IPS-20b (cell line): ENCODE measurements at regions not wholly inside any gene's neighbourhood (a gene's known extent, or its start where the extent isn't known, plus 50 kb on each side); places are given as distances from the start of the nearest gene placed in this dataset.

ENCODE experiments used
- H3K27ac ChIP-seq: one replicate; pipeline ENCODE4 v1.5.1; 2013; ENCODE audit warnings: low read length
- H3K27me3 ChIP-seq: 2 replicates; pipeline ENCODE4 v1.6.1; 2013; ENCODE audit warnings: mild to moderate bottlenecking, low read length, inconsistent platforms; ENCODE audit not compliant: insufficient read depth
- H3K36me3 ChIP-seq: 2 replicates; pipeline ENCODE4 v1.6.1; 2013; ENCODE audit warnings: low read depth, mild to moderate bottlenecking, inconsistent platforms, low read length, moderate library complexity; ENCODE audit not compliant: insufficient read depth
- H3K4me1 ChIP-seq: 2 replicates; pipeline ENCODE4 v1.6.1; 2013; ENCODE audit warnings: mild to moderate bottlenecking, control low read depth, inconsistent platforms, low read length, moderate library complexity; ENCODE audit not compliant: insufficient read depth
- H3K4me3 ChIP-seq: 2 replicates; pipeline ENCODE4 v1.5.1; 2013; ENCODE audit warnings: mild to moderate bottlenecking, low read length, inconsistent platforms
- H3K9ac ChIP-seq: 2 replicates; pipeline ENCODE4 v1.6.1; 2013; ENCODE audit warnings: low read depth, mild to moderate bottlenecking, inconsistent platforms, low read length, moderate library complexity
- H3K9me3 ChIP-seq: 2 replicates; pipeline ENCODE4 v1.6.1; 2013; ENCODE audit warnings: mild to moderate bottlenecking, low read depth, low read length, inconsistent platforms; ENCODE audit not compliant: insufficient read depth

- no peaks in the 10 kb centered on the region for H3K9me3 ChIP-seq
- H3K9ac ChIP-seq, result no peak overlapping the region
- H3K4me1 ChIP-seq, result peaks cover 8% of the 10 kb centered on the region
- H3K27ac ChIP-seq, result no peak overlapping the region
- H3K4me3 ChIP-seq, result no peak overlapping the region
- H3K36me3 ChIP-seq, result no peaks in the 10 kb centered on the region
- H3K27me3 ChIP-seq, result no peaks in the 10 kb centered on the region
Observed at GRCh38 chr6:14934013-14934412, 311.9 kb upstream of the JARID2 start.

GRCh38 chr6:14934844-14935243 is 311.0 kb upstream of the JARID2 start:
- H3K27ac ChIP-seq, result no peak overlapping the region
- no peaks in the 10 kb centered on the region for H3K27me3 ChIP-seq
- peaks cover 8% of the 10 kb centered on the region for H3K4me1 ChIP-seq
- H3K9me3 ChIP-seq, result no peaks in the 10 kb centered on the region
- H3K9ac ChIP-seq, result no peak overlapping the region
- H3K36me3 ChIP-seq, result no peaks in the 10 kb centered on the region
- no peak overlapping the region for H3K4me3 ChIP-seq

GRCh38 chr6:14936861-14937260 is 309.0 kb upstream of the JARID2 start:
- Histone ChIP-seq H3K36me3 (no peaks in the 10 kb centered on the region), H3K27ac (no peak overlapping the region), H3K4me3 (no peak overlapping the region), H3K4me1 (peaks cover 8% of the 10 kb centered on the region; the same call in 1 of the 2 replicates), H3K27me3 (no peaks in the 10 kb centered on the region), H3K9me3 (no peaks in the 10 kb centered on the region), H3K9ac (no peak overlapping the region)

GRCh38 chr6:14943116-14943515 is 302.8 kb upstream of the JARID2 start:
- Histone ChIP-seq H3K27ac (no peak overlapping the region), H3K9ac (no peak overlapping the region), H3K27me3 (no peaks in the 10 kb centered on the region), H3K4me1 (no peaks in the 10 kb centered on the region), H3K9me3 (no peaks in the 10 kb centered on the region), H3K36me3 (no peaks in the 10 kb centered on the region), H3K4me3 (no peak overlapping the region)

- no peak overlapping the region for H3K27ac ChIP-seq
- no peak overlapping the region for H3K9ac ChIP-seq
- H3K4me3 ChIP-seq, result no peak overlapping the region
- no peaks in the 10 kb centered on the region for H3K27me3 ChIP-seq
- no peaks in the 10 kb centered on the region for H3K4me1 ChIP-seq
- H3K9me3 ChIP-seq, result no peaks in the 10 kb centered on the region
- H3K36me3 ChIP-seq, result no peaks in the 10 kb centered on the region
Observed at GRCh38 chr6:14944593-14944992, 301.3 kb upstream of the JARID2 start.

GRCh38 chr6:14945461-14946185 is 300.2 kb upstream of the JARID2 start:
- Histone ChIP-seq H3K4me3 (no peak overlapping the region), H3K9ac (no peak overlapping the region), H3K9me3 (no peaks in the 10 kb centered on the region), H3K27me3 (no peaks in the 10 kb centered on the region), H3K36me3 (no peaks in the 10 kb centered on the region), H3K4me1 (no peaks in the 10 kb centered on the region), H3K27ac (no peak overlapping the region)

GRCh38 chr6:14946753-14947152 is 299.1 kb upstream of the JARID2 start:
- H3K27me3 ChIP-seq, result no peaks in the 10 kb centered on the region
- H3K27ac ChIP-seq, result no peak overlapping the region
- H3K9ac ChIP-seq, result no peak overlapping the region
- H3K36me3 ChIP-seq, result no peaks in the 10 kb centered on the region
- H3K9me3 ChIP-seq, result no peaks in the 10 kb centered on the region
- no peaks in the 10 kb centered on the region for H3K4me1 ChIP-seq
- H3K4me3 ChIP-seq, result no peak overlapping the region

- no peaks in the 10 kb centered on the region for H3K36me3 ChIP-seq
- no peaks in the 10 kb centered on the region for H3K4me1 ChIP-seq
- H3K9ac ChIP-seq, result no peak overlapping the region
Observed at GRCh38 chr6:14948586-14949245, 297.2 kb upstream of the JARID2 start.

GRCh38 chr6:14950103-14950969 is 295.5 kb upstream of the JARID2 start:
- H3K4me3 ChIP-seq, result no peak overlapping the region
- no peaks in the 10 kb centered on the region for H3K4me1 ChIP-seq
- no peak overlapping the region for H3K27ac ChIP-seq
- H3K9me3 ChIP-seq, result no peaks in the 10 kb centered on the region
- no peak overlapping the region for H3K9ac ChIP-seq
- H3K27me3 ChIP-seq, result no peaks in the 10 kb centered on the region
- no peaks in the 10 kb centered on the region for H3K36me3 ChIP-seq

More at GRCh38 chr6:14948586-14949245, 297.2 kb upstream of the JARID2 start:
- H3K27me3 ChIP-seq, result no peaks in the 10 kb centered on the region
- H3K27ac ChIP-seq, result no peak overlapping the region
- H3K4me3 ChIP-seq, result no peak overlapping the region
- H3K9me3 ChIP-seq, result no peaks in the 10 kb centered on the region

- Histone ChIP-seq H3K27ac (no peak overlapping the region), H3K4me1 (no peaks in the 10 kb centered on the region), H3K4me3 (no peak overlapping the region), H3K36me3 (no peaks in the 10 kb centered on the region), H3K9ac (no peak overlapping the region), H3K9me3 (no peaks in the 10 kb centered on the region), H3K27me3 (no peaks in the 10 kb centered on the region)
Observed at GRCh38 chr6:14950970-14951276, 294.9 kb upstream of the JARID2 start.

- Histone ChIP-seq H3K9ac (no peak overlapping the region), H3K4me3 (no peak overlapping the region), H3K9me3 (no peaks in the 10 kb centered on the region), H3K27me3 (no peaks in the 10 kb centered on the region), H3K27ac (no peak overlapping the region), H3K36me3 (no peaks in the 10 kb centered on the region), H3K4me1 (no peaks in the 10 kb centered on the region)
Observed at GRCh38 chr6:14951704-14952103, 294.2 kb upstream of the JARID2 start.

- Histone ChIP-seq H3K36me3 (no peaks in the 10 kb centered on the region), H3K4me3 (no peak overlapping the region), H3K4me1 (no peaks in the 10 kb centered on the region), H3K9ac (no peak overlapping the region), H3K27ac (no peak overlapping the region), H3K9me3 (no peaks in the 10 kb centered on the region), H3K27me3 (no peaks in the 10 kb centered on the region)
Observed at GRCh38 chr6:14953836-14954235, 292.0 kb upstream of the JARID2 start.
